ENCODE measurements at regions not wholly inside any gene's neighbourhood (a gene's known extent, or its start where the extent isn't known, plus 50 kb on each side); places are given as distances from the start of the nearest gene placed in this dataset.

DNA sequence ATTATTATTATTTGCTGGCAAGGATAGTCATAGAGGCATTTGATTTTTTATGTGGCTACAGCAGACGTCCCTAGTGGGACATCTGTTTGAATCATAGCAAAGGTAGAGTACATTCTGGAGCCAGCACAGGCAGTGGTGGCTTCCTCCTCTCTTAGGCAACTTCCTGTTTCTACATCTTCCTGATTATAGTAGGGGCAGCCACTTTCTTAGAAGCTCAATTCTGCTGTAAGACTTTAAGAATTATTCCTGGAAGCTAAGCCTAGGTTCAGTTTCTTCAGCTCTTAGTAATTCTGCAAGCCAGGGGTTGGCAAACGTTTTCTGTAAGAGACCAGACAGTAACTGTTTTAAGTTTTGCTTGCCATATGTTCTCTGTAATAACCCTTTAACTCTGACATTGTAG lies 129.3 kb upstream of the TENM4 start:
- DNase-seq = no peak

DNA sequence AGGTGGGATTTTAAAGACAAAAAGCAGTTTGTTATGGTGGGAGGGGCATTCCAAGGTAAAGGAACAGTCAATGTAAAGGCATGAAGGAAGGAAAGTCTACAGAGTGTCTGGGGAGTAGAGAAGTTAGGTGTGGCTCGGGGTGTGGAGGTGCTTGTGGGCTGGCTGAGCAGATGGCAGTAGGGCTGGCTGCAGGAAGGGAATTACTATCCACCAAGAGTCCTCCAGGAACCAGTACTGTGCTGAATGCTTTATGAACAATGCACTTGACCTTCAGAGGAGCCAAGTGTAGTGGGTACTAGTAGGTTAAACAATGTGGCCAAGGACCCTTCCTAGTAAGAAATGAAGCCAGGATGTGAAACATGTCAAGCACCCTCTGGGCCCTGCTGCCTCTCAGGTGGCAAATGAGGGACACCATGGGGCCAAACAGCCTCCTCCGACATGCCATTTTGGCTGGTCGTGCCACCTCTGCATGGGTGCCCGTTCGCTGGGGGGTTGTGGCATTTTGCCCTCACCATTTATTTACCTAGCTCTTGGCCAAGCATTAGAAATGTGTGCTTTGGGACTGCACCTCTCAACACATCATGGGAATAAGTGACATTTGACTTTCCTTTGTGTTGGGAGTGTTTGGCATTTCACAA lies 123.6 kb upstream of the TENM4 start:
- no peak for DNase-seq

DNA sequence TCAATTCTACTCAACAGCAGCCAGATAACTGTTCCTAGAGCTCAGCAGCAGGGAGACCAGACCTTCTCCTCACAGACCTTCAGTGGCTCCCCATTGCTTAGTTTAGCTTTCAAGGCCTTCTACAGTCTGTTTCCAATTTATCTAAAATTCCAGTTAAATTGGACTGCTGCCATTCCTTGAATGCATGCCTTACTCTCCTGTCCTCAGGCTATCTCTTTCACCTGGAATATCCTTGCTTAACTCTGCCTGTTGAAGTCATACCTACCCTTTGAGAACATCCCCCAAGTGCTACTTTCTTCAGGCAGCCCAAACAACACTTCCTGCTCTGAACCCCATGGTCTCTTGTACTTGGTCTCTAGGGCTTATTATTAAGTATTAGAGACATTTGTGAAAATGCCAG lies 120.7 kb upstream of the TENM4 start:
- DNase-seq = no peak

DNA sequence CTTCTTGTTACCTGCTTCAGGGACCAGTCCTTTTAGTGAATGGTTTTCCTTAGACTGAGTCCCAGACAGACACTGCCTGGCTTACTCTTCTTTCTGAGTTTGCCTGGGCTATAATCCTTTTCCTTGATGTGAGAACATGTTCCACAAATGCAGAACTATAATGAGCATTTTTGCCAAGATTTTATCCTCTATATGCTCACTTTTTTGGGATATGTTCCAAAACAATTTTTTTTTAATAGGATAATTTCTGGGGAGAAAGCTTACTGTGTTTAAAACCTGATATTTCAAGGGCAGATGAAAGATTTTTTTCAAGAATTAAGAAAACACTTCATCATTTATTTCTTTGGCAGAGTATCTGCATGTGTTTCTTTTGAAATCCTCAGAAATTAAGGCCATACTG lies 110.0 kb upstream of the TENM4 start:
- no peak for DNase-seq

DNA sequence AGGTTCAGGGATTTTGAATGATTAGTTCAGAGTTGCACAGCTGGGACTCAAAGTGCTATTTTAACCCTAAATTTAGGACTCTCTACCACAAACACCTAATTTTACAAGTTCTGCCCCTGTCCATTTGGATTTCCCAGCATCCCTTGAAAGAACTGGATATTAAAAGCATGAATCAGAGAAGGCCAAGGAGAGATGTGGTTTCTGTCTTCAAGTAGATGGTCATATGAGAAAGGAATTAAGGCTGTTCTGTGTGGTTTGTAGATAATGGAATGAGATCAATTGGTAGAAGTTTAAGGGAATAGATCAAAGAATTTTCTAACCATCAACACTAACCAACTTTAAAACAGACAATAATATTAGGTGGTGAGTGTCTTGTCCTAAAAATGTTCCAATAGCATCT lies 106.4 kb upstream of the TENM4 start:
- DNase-seq = no peak

DNA sequence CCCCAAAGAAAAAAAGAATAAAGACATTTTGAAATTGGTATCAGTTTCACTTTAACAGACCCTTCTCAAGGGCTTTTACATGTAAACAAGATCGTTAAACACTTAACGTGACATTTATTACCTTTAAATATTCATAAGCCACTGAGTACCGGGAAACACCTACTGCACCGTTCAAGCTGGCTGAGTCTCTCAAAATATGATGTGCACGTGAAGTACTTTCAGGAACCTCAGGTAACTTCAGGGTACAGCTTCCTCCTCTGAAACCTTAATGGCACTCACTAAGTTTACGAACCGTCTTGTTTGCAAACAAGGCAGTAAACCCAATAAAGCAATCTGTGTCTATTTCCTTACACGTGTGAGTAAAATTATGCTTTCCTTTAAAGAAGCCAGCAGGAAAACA lies 105.5 kb upstream of the TENM4 start:
- no peak for DNase-seq

DNA sequence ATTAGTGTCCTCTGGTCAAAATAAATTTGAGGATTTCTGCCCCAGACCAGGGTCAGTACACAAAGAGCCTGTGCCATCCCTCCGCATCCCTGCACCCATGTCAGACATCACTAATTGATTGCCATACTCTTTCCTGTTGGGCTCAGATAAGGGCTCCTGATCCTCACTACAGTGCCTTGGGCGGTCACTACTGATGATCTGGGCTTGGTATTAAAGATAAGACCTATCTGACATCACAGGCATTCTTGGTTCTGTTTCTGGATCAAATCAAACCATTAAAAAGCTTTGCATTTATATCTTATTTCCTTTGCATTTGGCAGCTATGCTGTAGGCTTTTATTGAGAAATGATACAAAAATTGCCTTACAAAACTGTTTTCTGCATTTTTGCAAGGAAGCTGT lies 103.5 kb upstream of the TENM4 start:
- no peak for DNase-seq

DNA sequence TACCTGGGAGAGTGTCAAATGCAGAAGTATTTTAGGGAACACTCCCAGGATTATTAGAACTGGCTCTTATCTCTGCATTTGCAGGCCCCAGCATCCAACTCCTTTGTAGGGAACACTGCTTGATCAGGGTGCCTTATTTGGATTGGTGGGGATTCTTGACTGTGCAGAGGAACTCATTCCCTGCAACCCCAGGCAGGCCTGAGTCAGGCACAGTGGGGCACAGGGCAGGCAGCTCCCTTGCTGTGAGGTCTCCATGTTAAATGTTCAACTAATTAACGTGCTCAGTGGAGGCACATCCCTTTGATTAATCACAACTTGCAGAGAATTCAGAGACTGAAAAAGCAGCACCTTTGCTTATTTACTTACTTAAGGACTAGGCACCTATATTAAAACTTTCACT lies 102.3 kb upstream of the TENM4 start:
- no peak for DNase-seq

DNA sequence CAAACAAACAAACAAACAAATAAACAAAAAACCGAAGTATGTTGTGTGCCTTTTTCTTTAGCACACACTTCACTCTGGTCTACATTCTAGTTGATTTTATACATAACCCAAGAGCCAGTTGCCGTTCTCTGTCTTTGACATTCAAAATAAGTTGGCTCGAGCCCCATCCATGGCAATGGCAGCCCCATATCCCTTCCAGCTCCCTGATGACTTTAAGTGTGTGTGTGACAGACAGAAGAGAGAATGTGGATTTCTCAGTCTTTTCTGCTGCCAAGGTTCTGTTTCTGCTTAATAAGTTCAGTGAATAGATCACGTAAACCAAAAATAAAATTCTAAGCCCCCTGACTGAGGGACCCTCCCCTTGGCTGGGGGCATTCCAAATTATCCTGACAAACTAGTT lies 100.6 kb upstream of the TENM4 start:
- DNase-seq = no peak

DNA sequence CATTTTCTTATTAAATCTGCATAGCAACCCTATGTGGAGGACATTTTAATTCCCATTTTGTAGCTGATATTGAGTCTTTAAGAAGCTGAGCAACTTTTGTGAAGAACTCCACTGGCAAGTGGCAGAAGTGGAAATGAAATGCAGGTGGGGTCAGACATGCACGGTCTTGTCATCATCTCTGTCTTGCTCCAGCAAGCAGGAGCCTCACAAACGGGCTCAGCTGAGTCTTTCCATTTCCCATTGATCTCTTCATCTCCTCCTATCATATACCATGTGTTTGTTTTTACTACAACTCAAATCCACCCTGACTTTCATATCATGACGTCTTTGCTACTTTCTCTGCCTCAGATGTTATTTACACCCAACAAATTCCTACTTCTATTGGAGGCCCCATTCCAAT lies 97.9 kb upstream of the TENM4 start:
- DNase-seq = no peak

DNA sequence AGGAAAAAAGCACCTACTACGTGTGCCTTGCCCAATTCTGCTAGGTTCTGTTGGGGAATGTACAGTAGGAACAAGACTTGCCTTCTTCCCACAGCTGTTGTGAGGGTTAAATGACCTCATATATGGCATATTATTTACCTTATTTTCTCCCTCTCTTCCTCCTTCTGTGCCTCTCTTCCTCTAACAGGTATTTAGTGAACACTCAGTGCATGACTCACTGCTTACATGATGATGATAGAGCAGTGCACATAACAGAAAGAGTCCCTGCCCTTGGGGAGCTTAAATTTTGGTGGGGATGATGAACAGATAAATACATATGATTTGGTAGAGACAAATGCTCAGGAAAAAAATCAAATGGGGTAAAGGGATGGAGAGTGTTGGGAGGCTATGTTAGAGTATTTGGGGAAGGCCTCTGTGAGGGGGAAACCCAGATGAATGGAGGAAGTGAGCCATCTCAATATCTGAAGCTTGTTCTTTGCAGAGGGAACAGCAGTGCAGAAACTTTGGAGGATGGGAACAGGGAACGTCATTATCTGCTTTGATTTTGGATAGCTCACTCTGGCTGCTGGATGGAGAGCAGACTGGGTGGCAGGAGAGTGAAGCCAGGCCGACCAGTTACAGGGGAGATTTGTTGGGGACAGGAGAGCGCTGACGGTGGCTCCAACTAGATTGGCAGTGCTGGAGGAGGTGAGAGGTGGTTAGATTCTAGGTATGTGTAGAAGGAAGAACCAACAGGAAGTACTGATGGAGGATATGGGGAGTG lies 95.5 kb upstream of the TENM4 start:
- DNase-seq = no peak

DNA sequence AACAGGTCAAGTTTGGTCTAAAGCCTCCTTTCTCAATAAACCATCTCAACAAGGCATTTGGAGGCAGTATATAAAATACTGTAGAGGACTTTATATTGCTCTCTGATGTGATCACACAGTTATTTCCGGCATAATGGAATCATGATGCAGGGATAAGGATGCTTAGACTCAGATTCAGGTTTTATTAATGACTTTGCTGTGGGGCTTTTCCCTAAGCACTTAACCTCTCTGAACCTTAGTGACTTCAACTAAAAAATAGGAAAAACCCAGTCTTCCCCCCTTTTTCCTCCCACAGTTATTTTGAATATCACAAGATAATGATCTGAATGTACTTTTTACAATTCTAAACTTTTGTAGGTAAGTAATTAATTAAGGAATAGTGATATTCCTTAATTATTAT lies 94.8 kb upstream of the TENM4 start:
- no peak for DNase-seq

DNA sequence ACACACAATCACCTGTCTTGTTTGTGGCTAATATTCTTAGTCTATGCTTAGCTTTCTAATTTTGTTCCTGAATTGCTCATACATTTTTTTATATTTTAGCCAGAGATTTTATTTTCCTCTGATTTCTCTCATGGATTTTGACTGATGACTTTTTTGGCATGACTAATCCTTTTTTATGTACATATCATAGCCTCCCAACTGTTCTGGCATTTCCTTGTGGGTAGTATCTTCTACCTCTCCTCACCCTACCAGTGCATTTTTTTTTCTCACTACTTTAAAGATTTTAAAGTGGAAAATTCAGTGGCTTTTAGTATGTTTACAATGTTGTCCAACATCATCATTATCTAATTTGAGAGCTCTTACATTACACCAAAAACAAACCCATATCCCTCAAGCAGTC lies 84.4 kb upstream of the TENM4 start:
- DNase-seq = no peak

DNA sequence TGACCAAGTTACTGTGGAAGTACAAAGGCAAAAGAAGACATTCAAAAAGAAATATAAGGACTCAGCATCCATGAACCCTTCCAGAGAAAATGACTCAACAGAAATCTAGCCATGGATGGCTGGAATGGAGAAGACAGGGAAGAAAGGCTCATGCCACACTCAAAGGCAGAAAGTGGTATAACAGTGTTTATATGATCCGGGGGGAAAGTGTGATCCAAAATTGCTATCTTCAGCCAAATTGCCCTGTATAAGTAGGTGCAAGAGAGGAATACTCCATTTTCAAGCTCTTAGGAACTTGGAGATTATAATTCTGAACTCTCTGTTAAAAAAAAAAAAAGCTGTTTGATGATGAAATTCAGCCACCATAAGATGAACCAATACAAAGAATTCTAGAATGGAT lies 81.8 kb upstream of the TENM4 start:
- no peak for DNase-seq

DNA sequence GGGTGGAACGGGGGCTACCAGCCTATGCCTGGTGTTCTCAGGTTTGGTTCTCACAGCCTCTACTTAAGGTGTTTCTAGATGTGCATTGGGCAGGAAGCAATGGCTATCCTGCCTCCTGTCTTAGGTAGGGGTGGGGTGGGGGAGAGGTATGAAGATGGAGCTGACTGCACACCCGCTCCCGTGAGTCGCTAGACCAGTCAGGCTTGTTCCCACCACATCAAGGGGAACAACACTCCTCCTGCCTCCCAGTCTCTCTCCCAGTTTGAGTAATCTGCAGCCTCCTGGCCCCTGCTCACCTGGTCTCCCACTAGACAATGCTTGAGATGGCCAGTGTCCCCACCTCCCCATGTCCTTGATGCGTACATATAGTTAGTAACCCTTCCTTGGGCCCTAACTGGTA lies 79.3 kb upstream of the TENM4 start:
- no peak for DNase-seq

DNA sequence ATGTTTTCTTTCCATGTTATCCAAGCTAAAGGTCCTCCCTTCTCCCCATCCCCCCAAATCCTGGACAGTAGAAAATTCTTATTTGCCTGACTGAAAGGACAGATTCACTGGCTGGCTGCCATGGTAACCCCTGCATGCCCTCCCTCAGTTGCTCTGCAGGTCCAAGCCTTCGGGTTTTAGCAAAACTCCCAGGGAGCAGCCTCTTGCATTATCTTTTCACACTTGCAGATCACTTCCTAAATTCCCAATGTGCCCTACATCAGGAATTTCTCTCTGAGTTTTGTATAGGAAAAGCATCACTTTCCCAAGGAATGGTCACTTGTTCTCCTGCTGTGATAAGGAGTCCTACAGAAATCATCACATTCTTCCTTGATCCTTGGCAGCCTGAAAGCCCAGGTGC lies 75.0 kb upstream of the TENM4 start:
- no peak for DNase-seq

DNA sequence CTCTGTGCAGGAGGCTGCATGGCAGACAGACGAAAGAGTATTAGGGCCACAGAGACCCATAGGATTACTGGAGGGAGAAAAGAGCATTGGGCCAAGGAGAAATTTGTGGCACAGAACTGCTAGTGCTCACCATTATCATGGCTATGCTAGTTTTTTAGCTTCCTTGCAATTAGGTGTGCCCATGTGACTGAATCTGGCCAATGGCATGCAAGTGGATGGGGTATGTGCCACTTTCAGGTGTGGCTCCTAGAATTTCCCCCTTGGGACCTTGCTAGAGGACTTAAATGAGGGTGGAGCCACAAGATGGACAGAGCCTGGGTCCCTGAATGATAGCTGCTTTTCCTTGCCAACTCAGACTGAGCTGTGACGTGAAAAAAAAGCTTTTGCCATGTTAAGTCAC lies 73.9 kb upstream of the TENM4 start:
- no peak for DNase-seq

DNA sequence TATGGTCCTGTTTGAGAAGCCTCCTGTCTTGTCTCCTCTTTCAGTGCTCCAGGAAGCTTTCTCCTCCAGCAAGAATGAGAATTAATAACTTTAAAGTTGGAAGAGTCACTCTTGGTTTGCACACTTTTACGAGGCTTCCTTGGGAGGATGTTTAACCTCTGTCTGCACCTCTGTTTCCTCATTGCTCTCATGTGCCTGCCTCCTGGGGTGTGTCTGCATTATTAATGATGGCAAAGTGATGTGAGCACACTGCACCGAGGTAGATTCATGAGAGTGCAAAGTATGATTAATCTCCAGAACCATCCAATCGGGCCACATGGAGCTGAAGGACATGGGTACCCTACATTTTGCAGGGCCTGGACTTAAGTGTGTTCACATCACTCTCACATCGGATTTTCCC lies 73.5 kb upstream of the TENM4 start:
- no peak for DNase-seq

DNA sequence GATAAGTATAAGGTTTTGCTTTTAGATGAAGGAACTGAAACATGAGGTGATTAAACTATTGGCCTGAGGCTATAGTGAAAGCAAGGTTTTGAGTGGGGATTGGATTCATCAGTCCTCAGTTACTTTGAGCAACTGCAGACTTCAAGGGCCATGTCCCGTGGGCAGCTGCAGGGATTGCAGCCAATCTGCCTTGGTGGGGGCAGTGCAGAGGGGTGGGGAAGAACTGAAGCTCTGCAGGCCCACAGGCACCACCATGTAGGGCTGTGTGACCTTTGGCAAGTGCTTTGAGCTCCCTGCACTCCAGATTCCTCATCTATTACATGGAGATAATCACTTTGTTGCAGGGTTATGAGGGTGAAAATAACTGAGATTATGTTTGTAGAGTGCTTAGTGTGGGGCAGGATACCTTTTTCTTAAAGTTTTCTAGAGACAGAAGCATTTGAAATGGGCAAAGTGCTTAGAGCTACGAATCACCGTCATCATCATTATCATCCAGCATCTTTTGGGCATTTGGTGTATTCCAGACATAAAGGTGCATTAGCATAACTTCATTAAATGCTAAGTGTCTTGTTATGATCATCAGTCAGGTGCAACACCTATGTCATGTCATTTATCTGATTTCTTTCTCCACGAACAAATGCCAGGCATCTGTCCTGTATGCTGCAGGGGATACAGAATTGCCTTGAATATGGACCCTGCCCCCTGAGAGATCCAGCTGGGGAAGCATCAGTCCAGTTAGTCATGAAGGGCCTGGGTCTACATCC lies 72.1 kb upstream of the TENM4 start:
- DNase-seq = no peak

DNA sequence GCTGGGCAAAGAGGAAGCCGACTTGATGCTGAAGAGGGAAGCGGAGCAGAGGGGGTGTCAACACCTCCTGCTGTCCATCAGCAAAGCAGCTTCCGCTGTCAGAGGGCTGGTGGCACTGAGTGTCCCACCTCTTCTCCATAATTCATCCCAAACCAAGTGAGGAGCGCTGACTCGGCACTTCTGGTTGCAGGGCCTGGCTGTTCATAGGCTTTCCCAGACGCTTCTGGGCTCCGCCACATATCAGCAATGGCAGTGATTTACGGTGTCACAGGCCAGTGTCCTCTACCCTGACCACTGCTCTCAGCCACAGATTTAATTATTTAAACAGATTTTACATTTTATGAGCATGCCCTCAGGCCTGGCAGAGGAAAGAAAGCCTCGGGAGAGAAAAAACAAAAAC lies 70.1 kb upstream of the TENM4 start:
- no peak for DNase-seq

DNA sequence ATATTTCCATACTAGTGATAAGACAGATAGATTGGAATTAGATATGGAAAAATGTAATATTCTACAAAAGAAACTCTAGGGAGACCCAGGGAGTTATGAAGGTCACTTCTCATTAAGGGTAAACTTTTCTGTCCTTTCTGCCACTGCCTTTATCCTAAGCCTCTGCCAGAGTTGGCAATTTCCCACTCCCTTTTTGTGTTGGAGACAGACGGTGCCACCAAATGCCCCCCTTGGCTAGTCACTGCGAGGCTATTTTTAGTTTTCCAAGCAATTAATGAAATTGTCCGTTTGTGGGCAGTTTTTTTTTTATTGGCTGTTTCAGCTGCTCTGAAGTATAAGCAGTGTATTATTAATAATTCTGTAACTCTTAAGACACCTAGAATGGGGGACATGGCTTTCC lies 67.6 kb upstream of the TENM4 start:
- no peak for DNase-seq

DNA sequence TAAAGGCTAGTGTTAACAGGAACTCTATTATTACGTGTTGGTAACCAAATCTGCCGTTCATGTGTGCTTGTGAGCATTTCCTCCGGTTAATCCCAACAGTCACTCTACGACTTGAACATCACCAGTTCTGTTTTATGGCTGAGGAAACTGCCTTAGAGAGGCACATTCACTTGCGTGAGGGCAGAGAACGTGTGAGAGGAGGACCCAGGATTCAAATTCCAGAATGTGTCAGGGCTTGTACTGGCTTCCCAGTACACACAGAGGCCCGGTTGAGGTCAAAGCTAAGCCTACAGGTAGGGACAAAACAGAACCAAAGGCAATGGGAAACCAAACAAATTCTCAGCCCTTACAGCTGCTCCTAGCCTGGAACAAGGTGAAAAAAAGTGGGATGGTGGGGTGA lies 66.9 kb upstream of the TENM4 start:
- no peak for DNase-seq

DNA sequence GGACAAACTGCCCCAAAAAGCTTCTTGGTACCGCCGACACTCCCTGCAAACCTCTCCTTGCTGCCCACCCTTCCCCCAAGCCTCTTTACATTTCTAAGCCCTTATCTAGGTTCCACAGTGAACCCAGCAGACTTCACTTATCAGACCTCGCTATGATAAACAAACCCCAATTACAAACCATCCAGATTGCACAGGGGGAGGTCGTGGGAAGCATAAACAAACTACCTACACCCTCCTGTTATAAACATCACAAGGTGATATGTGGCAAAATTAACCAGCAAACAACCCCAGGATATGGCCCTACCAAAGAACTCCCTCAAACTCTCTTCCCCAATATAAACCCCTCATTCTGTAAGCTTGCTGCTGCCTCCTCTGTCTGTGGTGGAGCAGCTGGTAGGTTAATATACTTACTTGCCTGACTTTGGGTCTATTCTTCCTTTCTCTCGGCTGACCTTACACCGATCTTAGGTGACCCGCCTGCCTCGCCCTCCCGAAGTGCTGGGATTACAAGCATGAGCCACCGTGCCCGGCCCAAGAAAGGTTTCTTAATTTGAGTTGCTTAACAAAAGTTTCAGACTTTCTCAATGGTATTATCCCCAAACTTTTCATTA lies 66.0 kb upstream of the TENM4 start:
- no peak for DNase-seq

DNA sequence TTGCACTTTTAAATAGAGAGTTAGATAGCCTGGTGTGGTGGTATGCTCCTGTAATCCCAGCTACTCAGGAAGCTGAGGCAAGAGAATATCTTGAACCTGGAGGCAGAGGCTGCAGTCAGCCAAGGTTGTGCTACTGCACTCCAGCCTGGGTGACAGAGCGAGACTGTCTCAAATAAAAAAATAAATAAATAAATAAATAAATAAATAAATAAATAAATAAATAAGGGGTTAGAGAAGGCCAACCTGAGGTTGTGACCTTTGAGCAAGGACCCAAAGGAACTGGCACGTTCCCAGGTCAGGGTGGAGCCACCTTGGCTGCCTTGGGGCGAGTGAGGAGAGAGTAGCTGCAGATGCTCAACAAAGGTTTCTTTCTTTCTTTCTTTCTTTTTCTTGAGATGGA lies 65.3 kb upstream of the TENM4 start:
- no peak for DNase-seq

All from right hindlimb (tissue), 1 donor.